Pancreas (tissue), 10 donors: ENCODE measurements at regions not wholly inside any gene's neighbourhood (a gene's known extent, or its start where the extent isn't known, plus 50 kb on each side); places are given as distances from the start of the nearest gene placed in this dataset.

Experiments used
- ATAC-seq, 4 donors: fragments of 200-7000 bp; cut with Tn5 transposase; one replicate each; pipeline versions ENCODE4 v1.8.0 to v1.9.1; 2020; ENCODE audit warnings: mild to moderate bottlenecking in 4 of 4, moderate library complexity in 4 of 4
- DNase-seq, 6 donors: peaks; one replicate each; pipeline ENCODE4 v3.0.0-alpha.2; 2020
- FAIRE-seq: peaks from 2 replicates; lab custom pipeline; 2012; peaks lifted over from hg19 to GRCh38; lab: Jason Lieb, UNC
- H3K27ac ChIP-seq, 4 donors: fragments of 200-600 bp; sonication (generic); 1 replicate in 3 of 4; 2 replicates in 1 of 4; pipeline versions ENCODE4 v1.5.0 to v1.8.0; 2020
- H3K27me3 ChIP-seq, 4 donors: fragments of 200-600 bp; one replicate each; pipeline ENCODE4 v1.8.0; 2021
- H3K36me3 ChIP-seq, 3 donors: fragments of 200-600 bp; sonication (generic) in 1 of 3; one replicate each; pipeline versions ENCODE4 v1.5.0 to v1.8.0; 2020 to 2021
- H3K4me1 ChIP-seq, 3 donors: fragments of 200-600 bp; one replicate each; pipeline ENCODE4 v1.8.0; 2021
- H3K4me3 ChIP-seq, 4 donors: fragments of 200-600 bp; sonication (generic) in 2 of 4; one replicate each; pipeline versions ENCODE4 v1.5.0 to v1.8.0; 2020 to 2021
- H3K9me3 ChIP-seq, 4 donors: fragments of 200-600 bp; one replicate each; pipeline ENCODE4 v1.8.0; 2021
- WGBS, 2 donors: extraction: QIAGEN DNeasy Blood & Tissue Kit; methylation state at CpG; one replicate each; pipeline ENCODE4 v1.1.7; 2013; 5-methylcytosine and 5-hydroxymethylcytosine counted together
- intact Hi-C, 3 donors: fragments of 100-400 bp; cut with DNase I; formaldehyde crosslinking; loops; one replicate each; pipeline versions ENCODE4 v1.11.1 to v1.14.2; 2022
- TF ChIP-seq, protein P1 (sequence below), 4 donors: fragments of 200-600 bp; sonication (generic) in 3 of 4; IDR thresholded peaks; one replicate each; pipeline versions ENCODE4 v1.5.0 to v1.8.0; 2021; ENCODE audit warnings: antibody characterized with exemption in 4 of 4
- donor health status: healthy with polysubstance abuse.
- donor health status: DM: no; HTN: no; CAD: no; lungs with moderate emphysema.
- donor health status: DM: no; HTN: no; CAD: no.
- donor health status: control.
- donor health status: control.
- donor health status: Bipolar disorder and iron deficiency.
- donor health status: DM: yes; HTN: yes; CAD: no.
- donor health status: DM: no; HTN: no; CAD: no.
- donor health status: DM: no; HTN: no; CAD: no.
- donor health status: DM: yes; HTN: yes; CAD: no.

DNA sequence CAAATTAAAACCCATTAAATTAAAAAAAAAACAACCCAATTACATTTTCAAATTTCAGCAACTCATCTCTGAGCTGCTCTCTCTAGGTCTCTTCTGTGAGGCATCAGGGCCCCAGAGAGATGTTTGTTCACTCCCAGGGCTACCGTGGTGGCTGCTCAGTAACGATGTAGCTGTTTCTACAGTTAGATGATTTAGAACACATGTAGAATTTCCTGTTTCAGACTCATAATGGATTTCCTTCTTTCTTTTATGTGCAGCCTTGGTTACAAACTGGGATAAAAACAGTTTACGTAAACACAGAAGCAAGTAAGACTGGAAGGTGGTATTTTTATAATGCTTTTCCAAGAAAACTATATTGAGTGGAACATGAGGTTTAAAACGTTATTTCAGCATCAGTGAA lies 116.1 kb upstream of the CCN2 start:
- no peaks in the 10 kb centered on the region for H3K9me3 ChIP-seq
- ATAC-seq (peak in 2 of 4 donors; percentile 41 to 49), DNase-seq (no peak), FAIRE-seq (no peak)
- 55 to 59% methylated on average over 4 of the region's 4 CpGs for WGBS, 2 donors
- no peaks in the 10 kb centered on the region for H3K36me3 ChIP-seq
- no peaks in the 10 kb centered on the region for H3K27me3 ChIP-seq
- TF ChIP-seq, protein P1, sequence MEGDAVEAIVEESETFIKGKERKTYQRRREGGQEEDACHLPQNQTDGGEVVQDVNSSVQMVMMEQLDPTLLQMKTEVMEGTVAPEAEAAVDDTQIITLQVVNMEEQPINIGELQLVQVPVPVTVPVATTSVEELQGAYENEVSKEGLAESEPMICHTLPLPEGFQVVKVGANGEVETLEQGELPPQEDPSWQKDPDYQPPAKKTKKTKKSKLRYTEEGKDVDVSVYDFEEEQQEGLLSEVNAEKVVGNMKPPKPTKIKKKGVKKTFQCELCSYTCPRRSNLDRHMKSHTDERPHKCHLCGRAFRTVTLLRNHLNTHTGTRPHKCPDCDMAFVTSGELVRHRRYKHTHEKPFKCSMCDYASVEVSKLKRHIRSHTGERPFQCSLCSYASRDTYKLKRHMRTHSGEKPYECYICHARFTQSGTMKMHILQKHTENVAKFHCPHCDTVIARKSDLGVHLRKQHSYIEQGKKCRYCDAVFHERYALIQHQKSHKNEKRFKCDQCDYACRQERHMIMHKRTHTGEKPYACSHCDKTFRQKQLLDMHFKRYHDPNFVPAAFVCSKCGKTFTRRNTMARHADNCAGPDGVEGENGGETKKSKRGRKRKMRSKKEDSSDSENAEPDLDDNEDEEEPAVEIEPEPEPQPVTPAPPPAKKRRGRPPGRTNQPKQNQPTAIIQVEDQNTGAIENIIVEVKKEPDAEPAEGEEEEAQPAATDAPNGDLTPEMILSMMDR (IDR thresholded peaks at IDR 0.05) = no peak
- H3K27ac ChIP-seq = no peak overlapping the region
- intact Hi-C loops = loop anchor here in 1 of 3 donors (10.0 kb wide), 1 partner anchor 128 kb away; no protein-coding TSS in a partner anchor
- H3K4me3 ChIP-seq = no peak overlapping the region
- no peaks in the 10 kb centered on the region for H3K4me1 ChIP-seq

DNA sequence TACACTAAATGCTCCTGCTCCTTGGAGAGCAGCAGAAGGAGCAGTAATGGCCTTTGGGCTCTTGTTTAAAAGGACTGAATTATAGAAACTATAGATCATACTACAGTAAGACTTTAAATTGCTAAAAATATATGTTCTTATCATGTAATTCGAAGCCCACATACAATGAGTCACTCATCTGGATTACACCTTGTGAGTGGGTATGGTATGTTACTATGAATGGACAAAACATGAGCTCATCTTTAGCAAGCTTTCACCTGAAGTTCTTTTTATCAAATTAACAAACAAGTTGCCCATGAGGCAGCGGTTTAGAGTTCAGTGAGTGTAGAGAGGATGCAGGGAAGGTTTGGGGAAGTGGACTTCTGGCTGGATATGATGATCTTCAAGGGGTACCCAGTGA lies 114.4 kb upstream of the CCN2 start:
- ATAC-seq (no peak), FAIRE-seq (no peak), DNase-seq (no peak)
- WGBS, 2 donors = 58 to 69% methylated on average over 2 of the region's 2 CpGs
- H3K9me3 ChIP-seq = no peaks in the 10 kb centered on the region
- intact Hi-C loops = loop anchor here in 1 of 3 donors (10.0 kb wide), 1 partner anchor 129 kb away; no protein-coding TSS in a partner anchor
- no peak overlapping the region for H3K27ac ChIP-seq
- H3K36me3 ChIP-seq = no peaks in the 10 kb centered on the region
- H3K4me1 ChIP-seq = no peaks in the 10 kb centered on the region
- H3K27me3 ChIP-seq = no peaks in the 10 kb centered on the region
- TF ChIP-seq, protein P1 (IDR thresholded peaks at IDR 0.05) = no peak
- no peak overlapping the region for H3K4me3 ChIP-seq

DNA sequence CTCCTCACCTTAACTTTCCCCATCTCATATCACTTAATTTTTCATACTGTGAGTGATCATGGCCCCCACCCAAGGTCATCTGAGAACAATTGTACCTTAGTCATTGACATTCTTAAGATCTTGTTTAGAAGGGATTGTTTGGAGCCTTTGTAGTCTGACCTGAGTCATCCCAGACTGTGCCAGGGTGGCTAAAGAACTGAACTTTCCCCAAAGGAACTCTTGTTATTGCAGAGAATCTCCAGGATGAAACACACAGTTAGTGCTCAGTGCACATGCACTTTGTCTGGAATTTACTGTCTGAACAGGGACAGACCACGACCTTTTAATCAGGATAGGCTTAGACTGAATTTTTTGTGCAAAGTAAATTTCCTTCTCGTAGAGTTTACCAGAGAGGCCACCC lies 112.6 kb upstream of the CCN2 start:
- Histone ChIP-seq H3K27me3 (no peaks in the 10 kb centered on the region), H3K4me1 (no peaks in the 10 kb centered on the region), H3K27ac (no peak overlapping the region), H3K36me3 (no peaks in the 10 kb centered on the region), H3K9me3 (no peaks in the 10 kb centered on the region), H3K4me3 (no peak overlapping the region)
- DNase-seq (no peak), FAIRE-seq (no peak), ATAC-seq (peak in 1 of 4 donors; percentile 41)
- WGBS, 2 donors = 48 to 62% methylated on average over 2 of the region's 2 CpGs
- intact Hi-C loops = loop anchor here in 1 of 3 donors (10.0 kb wide), 1 partner anchor 131 kb away; no protein-coding TSS in a partner anchor
- TF ChIP-seq, protein P1 (IDR thresholded peaks at IDR 0.05) = no peak

DNA sequence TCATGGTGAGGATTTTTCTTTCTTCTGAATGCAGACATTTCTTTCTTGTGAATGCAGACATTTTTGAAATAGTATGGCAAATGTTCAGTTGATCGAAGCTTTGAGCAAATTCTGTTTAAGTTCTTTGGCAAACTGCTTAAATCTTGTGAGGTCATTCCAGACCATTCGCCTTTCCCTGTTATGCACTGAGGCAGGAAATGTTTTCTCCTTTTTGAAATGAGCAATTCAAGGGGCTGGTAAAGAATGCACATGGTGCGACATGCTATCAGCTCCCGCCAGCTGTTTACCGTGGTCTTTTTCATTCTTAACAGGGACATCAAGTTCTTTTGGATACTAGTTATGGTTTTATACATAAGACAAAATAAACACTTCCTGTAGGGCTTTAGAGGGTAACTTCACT lies 112.0 kb upstream of the CCN2 start:
- Histone ChIP-seq H3K9me3 (no peaks in the 10 kb centered on the region), H3K4me3 (no peak overlapping the region), H3K4me1 (no peaks in the 10 kb centered on the region), H3K27ac (no peak overlapping the region), H3K36me3 (no peaks in the 10 kb centered on the region), H3K27me3 (no peaks in the 10 kb centered on the region)
- TF ChIP-seq, protein P1 (IDR thresholded peaks at IDR 0.05) = no peak
- DNase-seq (no peak), FAIRE-seq (no peak), ATAC-seq (no peak)
- intact Hi-C loops = loop anchor here in 1 of 3 donors (10.0 kb wide), 1 partner anchor 132 kb away; no protein-coding TSS in a partner anchor
- WGBS, 2 donors = 70 to 77% methylated on average over 5 of the region's 5 CpGs

DNA sequence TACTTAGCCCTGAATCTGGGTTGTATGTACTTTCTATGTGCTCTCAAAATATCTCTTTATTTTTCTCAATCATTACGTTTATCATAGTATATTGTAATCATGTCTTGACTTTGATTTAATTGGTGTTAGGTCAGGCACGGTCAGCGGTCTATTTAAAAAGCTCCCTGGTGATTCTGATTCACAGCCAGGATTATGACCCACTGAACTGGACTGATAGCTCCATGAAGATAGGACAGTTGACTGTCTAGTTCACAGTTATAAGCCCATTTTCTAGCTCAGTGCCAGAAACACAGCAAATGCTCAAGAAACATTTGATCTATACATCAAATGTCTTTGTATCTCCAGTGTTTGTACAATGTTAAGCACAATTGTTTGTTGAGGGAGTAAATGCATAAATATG lies 111.5 kb upstream of the CCN2 start:
- DNase-seq = no peak
- no peak for ATAC-seq
- no peak for FAIRE-seq

More for the DNA sequence above, 111.5 kb upstream of the CCN2 start:
- WGBS, 2 donors = 76 to 88% methylated on average over 3 of the region's 3 CpGs
- Histone ChIP-seq H3K4me1 (no peaks in the 10 kb centered on the region), H3K9me3 (no peaks in the 10 kb centered on the region), H3K27me3 (no peaks in the 10 kb centered on the region), H3K4me3 (no peak overlapping the region), H3K27ac (no peak overlapping the region), H3K36me3 (no peaks in the 10 kb centered on the region)
- TF ChIP-seq, protein P1 (IDR thresholded peaks at IDR 0.05) = no peak
- intact Hi-C loops = loop anchor here in 1 of 3 donors (10.0 kb wide), 1 partner anchor 132 kb away; no protein-coding TSS in a partner anchor
